Hepatocyte (in vitro differentiated cells): ENCODE measurements at regions not wholly inside any gene's neighbourhood (a gene's known extent, or its start where the extent isn't known, plus 50 kb on each side); places are given as distances from the start of the nearest gene placed in this dataset.

Source experiments
- DNase-seq: peaks from one replicate; pipeline ENCODE4 v3.0.0-alpha.2; 2016; ENCODE audit warnings: low spot score
- H2AFZ ChIP-seq: fragments of 200-600 bp; sonication (generic); 2 replicates; pipeline ENCODE4 v1.6.0; 2016; ENCODE audit warnings: antibody characterized with exemption, mild to moderate bottlenecking
- H3K27ac ChIP-seq: fragments of 200-600 bp; sonication (generic); 2 replicates; pipeline ENCODE4 v1.5.1; 2016; ENCODE audit warnings: mild to moderate bottlenecking
- H3K27me3 ChIP-seq: fragments of 200-600 bp; sonication (generic); 2 replicates; pipeline ENCODE4 v1.6.1; 2016
- H3K36me3 ChIP-seq: fragments of 200-600 bp; sonication (generic); replicated peaks from 2 replicates; pipeline ENCODE4 v1.5.1; 2016; ENCODE audit warnings: low read depth; ENCODE audit not compliant: insufficient read depth
- H3K4me1 ChIP-seq: fragments of 200-600 bp; sonication (generic); 2 replicates; pipeline ENCODE4 v1.5.1; 2016; ENCODE audit warnings: mild to moderate bottlenecking, moderate library complexity; ENCODE audit not compliant: insufficient read depth
- H3K4me2 ChIP-seq: fragments of 200-600 bp; sonication (generic); 2 replicates; pipeline ENCODE4 v1.6.0; 2016
- H3K4me3 ChIP-seq: fragments of 200-600 bp; sonication (generic); 2 replicates; pipeline ENCODE4 v1.5.1; 2016; ENCODE audit warnings: mild to moderate bottlenecking
- H3K79me2 ChIP-seq: fragments of 200-600 bp; sonication (generic); 2 replicates; pipeline ENCODE4 v1.6.0; 2017; ENCODE audit warnings: mild to moderate bottlenecking
- H3K9me2 ChIP-seq: fragments of 200-600 bp; sonication (generic); replicated peaks from 2 replicates; pipeline ENCODE4 v1.6.0; 2017; ENCODE audit warnings: mild to moderate bottlenecking; ENCODE audit not compliant: insufficient read depth
- H3K9me3 ChIP-seq: fragments of 200-600 bp; sonication (generic); 2 replicates; pipeline ENCODE4 v1.5.1; 2016; ENCODE audit warnings: low read depth, mild to moderate bottlenecking
- H4K20me1 ChIP-seq: fragments of 200-600 bp; sonication (generic); 2 replicates; pipeline ENCODE4 v1.6.0; 2016; ENCODE audit warnings: mild to moderate bottlenecking; ENCODE audit not compliant: insufficient read depth, poor library complexity, severe bottlenecking
- EZH2 ChIP-seq: fragments of 200-600 bp; sonication (generic); IDR thresholded peaks from 2 replicates; pipeline ENCODE4 v1.6.1; 2016; ENCODE audit warnings: antibody characterized with exemption, mild to moderate bottlenecking, borderline replicate concordance
- EZH2phosphoT487 ChIP-seq: fragments of 200-600 bp; sonication (generic); IDR thresholded peaks from one replicate; pipeline ENCODE4 v1.6.1; 2018; ENCODE audit warnings: antibody characterized with exemption, mild to moderate bottlenecking, low read depth, moderate library complexity; ENCODE audit not compliant: unreplicated experiment, severe bottlenecking
- WGBS: methylation state at CpG from one replicate; pipeline ENCODE4 v1.1.6; 2016; ENCODE audit warnings: low lambda C conversion rate; ENCODE audit errors: missing lambda C conversion rate; 5-methylcytosine and 5-hydroxymethylcytosine counted together
- TF ChIP-seq, protein P1 (sequence below): fragments of 200-600 bp; sonication (generic); IDR thresholded peaks from 2 replicates; pipeline ENCODE4 v1.5.1; 2016; ENCODE audit warnings: antibody characterized with exemption, mild to moderate bottlenecking; ENCODE audit not compliant: poor library complexity

DNA sequence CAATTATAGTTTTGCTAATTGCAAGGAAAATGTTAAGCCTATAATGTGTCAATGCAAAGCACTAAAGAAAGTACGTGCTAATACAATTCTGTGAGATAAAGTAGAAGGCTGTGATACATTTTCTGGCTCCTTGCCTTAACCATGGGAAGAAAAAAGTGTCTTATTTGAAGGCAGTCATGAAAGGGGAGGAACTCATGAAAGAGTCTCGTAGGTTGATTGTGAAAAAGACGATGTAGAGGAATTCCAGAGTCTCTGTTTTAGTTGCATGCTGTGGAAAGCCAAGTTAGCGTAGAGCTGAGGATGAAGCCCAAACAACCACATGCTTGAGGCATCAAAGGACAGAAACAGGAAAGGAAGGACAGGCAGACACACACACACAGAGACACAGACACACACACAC is 214.1 kb downstream of the MEIS1 start:
- H3K4me1 ChIP-seq = no peaks in the 10 kb centered on the region
- H3K9me3 ChIP-seq = no peaks in the 10 kb centered on the region
- no peak for DNase-seq
- no peak overlapping the region for H3K27ac ChIP-seq
- no peaks in the 10 kb centered on the region for H4K20me1 ChIP-seq
- H3K27me3 ChIP-seq = no peaks in the 10 kb centered on the region
- no peak overlapping the region for H3K4me3 ChIP-seq
- no peaks in the 10 kb centered on the region for H3K36me3 ChIP-seq
- H3K79me2 ChIP-seq = no peaks in the 10 kb centered on the region
- no peaks in the 10 kb centered on the region for H3K9me2 ChIP-seq
- WGBS = 69% methylated on average over 4 of the region's 4 CpGs
- no peak overlapping the region for H3K4me2 ChIP-seq
- no peak overlapping the region for H2AFZ ChIP-seq
- TF ChIP-seq EZH2phosphoT487 (no peak), EZH2 (no peak)
- TF ChIP-seq, protein P1, sequence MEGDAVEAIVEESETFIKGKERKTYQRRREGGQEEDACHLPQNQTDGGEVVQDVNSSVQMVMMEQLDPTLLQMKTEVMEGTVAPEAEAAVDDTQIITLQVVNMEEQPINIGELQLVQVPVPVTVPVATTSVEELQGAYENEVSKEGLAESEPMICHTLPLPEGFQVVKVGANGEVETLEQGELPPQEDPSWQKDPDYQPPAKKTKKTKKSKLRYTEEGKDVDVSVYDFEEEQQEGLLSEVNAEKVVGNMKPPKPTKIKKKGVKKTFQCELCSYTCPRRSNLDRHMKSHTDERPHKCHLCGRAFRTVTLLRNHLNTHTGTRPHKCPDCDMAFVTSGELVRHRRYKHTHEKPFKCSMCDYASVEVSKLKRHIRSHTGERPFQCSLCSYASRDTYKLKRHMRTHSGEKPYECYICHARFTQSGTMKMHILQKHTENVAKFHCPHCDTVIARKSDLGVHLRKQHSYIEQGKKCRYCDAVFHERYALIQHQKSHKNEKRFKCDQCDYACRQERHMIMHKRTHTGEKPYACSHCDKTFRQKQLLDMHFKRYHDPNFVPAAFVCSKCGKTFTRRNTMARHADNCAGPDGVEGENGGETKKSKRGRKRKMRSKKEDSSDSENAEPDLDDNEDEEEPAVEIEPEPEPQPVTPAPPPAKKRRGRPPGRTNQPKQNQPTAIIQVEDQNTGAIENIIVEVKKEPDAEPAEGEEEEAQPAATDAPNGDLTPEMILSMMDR = no peak

DNA sequence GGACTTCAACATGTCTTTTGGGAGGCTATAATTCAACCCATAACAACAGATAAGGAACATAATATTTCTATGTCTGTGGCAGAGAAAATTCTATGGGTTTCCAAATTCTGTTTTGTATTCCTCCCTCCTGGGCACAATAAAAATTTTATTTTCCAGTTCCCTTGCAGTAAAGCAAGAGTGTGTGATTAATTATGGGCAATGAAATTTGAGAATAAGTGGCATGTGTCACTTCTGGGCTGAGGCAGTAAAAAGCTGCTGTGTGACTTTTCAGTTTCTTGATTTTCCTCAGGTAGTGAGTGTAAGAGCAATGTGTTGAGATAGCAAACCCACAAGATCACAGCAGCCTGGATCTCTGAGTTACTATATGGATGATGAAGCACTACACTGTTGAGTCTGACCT is 216.4 kb downstream of the MEIS1 start:
- Histone ChIP-seq H3K36me3 (no peaks in the 10 kb centered on the region), H4K20me1 (no peaks in the 10 kb centered on the region), H3K27ac (no peak overlapping the region), H3K9me3 (no peaks in the 10 kb centered on the region), H2AFZ (no peak overlapping the region), H3K4me3 (no peak overlapping the region), H3K79me2 (no peaks in the 10 kb centered on the region), H3K4me2 (no peak overlapping the region), H3K4me1 (no peaks in the 10 kb centered on the region), H3K9me2 (no peaks in the 10 kb centered on the region), H3K27me3 (no peaks in the 10 kb centered on the region)
- no peak for DNase-seq
- TF ChIP-seq EZH2phosphoT487 (no peak), EZH2 (no peak)
- TF ChIP-seq, protein P1 = no peak

DNA sequence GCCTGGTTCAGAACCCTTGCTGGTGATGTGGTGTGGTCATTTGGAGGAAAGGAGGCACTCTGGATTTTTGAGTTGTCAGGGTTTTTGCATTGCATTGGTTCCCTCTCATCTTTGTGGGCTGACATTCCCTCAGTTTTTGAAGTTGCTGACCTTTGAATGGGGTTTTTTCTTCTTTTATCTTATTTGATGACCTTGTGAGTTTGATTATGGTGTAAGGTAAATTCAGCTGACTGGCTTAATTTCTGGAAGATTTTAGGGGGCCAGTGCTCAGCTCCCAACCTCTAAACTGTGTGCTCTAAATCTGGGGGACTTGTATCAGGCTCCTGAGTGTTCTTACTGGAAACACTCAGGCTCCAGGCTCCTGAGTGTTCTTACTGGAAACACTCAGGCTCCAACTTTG is 225.9 kb downstream of the MEIS1 start:
- no peak for DNase-seq
- H3K27ac ChIP-seq = no peak overlapping the region
- H3K4me2 ChIP-seq = no peak overlapping the region
- no peaks in the 10 kb centered on the region for H3K27me3 ChIP-seq
- no peaks in the 10 kb centered on the region for H3K36me3 ChIP-seq
- H3K4me3 ChIP-seq = no peak overlapping the region
- no peaks in the 10 kb centered on the region for H3K4me1 ChIP-seq
- no peaks in the 10 kb centered on the region for H3K9me2 ChIP-seq
- H3K9me3 ChIP-seq = no peaks in the 10 kb centered on the region
- no peaks in the 10 kb centered on the region for H4K20me1 ChIP-seq
- no peak for TF ChIP-seq EZH2phosphoT487
- TF ChIP-seq EZH2 = no peak
- TF ChIP-seq, protein P1 = no peak
- no peak overlapping the region for H2AFZ ChIP-seq
- H3K79me2 ChIP-seq = no peaks in the 10 kb centered on the region
